Upper lobe of left lung (tissue), 6 donors: ENCODE measurements at regions not wholly inside any gene's neighbourhood (a gene's known extent, or its start where the extent isn't known, plus 50 kb on each side); places are given as distances from the start of the nearest gene placed in this dataset.

Source experiments
- ATAC-seq, 2 donors: fragments of 200-7000 bp; cut with Tn5 transposase; one replicate each; pipeline ENCODE4 v1.9.1; 2022; ENCODE audit warnings: mild to moderate bottlenecking in 2 of 2, moderate library complexity in 2 of 2; ENCODE audit not compliant: low FRiP score in 2 of 2
- DNase-seq, 2 donors: peaks; one replicate each; pipeline ENCODE4 v3.0.0-alpha.2; 2019 to 2020
- H3K27ac ChIP-seq, 4 donors: fragments of 200-600 bp; sonication (generic); one replicate each; pipeline ENCODE4 v1.5.1; 2016 to 2019
- H3K27me3 ChIP-seq, 4 donors: fragments of 200-600 bp; sonication (generic); one replicate each; pipeline ENCODE4 v1.5.1; 2017 to 2019
- H3K36me3 ChIP-seq, 4 donors: fragments of 200-600 bp; sonication (generic); one replicate each; pipeline ENCODE4 v1.5.1; 2016 to 2019
- H3K4me1 ChIP-seq, 4 donors: fragments of 200-600 bp; sonication (generic); one replicate each; pipeline ENCODE4 v1.5.1; 2018 to 2019
- H3K4me3 ChIP-seq, 4 donors: fragments of 200-600 bp; sonication (generic); one replicate each; pipeline ENCODE4 v1.5.1; 2017 to 2019; ENCODE audit warnings: mild to moderate bottlenecking in 2 of 4, moderate library complexity in 1 of 4
- H3K9me3 ChIP-seq, 4 donors: fragments of 200-600 bp; sonication (generic); one replicate each; pipeline ENCODE4 v1.5.1; 2018 to 2019
- CTCF ChIP-seq, 6 experiments: fragments of 450-650 bp in 4 of 6; fragments of 200-600 bp in 2 of 6; sonication (generic) in 2 of 6; IDR thresholded peaks; one replicate each; pipeline ENCODE4 v1.5.1; 2016 to 2019; ENCODE audit warnings: antibody characterized with exemption in 6 of 6
- EP300 ChIP-seq, 4 donors: sonication (generic); formaldehyde crosslinking; IDR thresholded peaks; one replicate each; pipeline ENCODE4 v1.5.1; 2017; ENCODE audit warnings: antibody characterized with exemption in 4 of 4, control low read depth in 2 of 4
- POLR2A ChIP-seq, 4 donors: fragments of 450-650 bp; IDR thresholded peaks; one replicate each; pipeline ENCODE4 v1.5.1; 2016 to 2017; ENCODE audit warnings: antibody characterized with exemption in 4 of 4, mild to moderate bottlenecking in 2 of 4
- POLR2AphosphoS5 ChIP-seq, 2 donors: sonication (generic); formaldehyde crosslinking; IDR thresholded peaks; one replicate each; pipeline ENCODE4 v1.5.1; 2017; ENCODE audit warnings: antibody characterized with exemption in 2 of 2
- WGBS, 2 donors: methylation state at CpG; one replicate each; pipeline ENCODE4 v1.1.5; 2017 to 2018; 5-methylcytosine and 5-hydroxymethylcytosine counted together
- donor health status: DM: no; HTN: no; CAD: no; lungs with moderate emphysema.
- donor health status: DM: no; HTN: yes; CAD: no; lungs with severe emphysema.

GRCh38 chr2:60226191-60226590 is 327.3 kb downstream of the BCL11A start:
- WGBS, 2 donors: 59% methylated on average over 3 of the region's 3 CpGs
- TF ChIP-seq CTCF (IDR thresholded peaks at IDR 0.05) (no peak), EP300 (IDR thresholded peaks at IDR 0.05) (no peak), POLR2A (IDR thresholded peaks at IDR 0.05) (no peak), POLR2AphosphoS5 (IDR thresholded peaks at IDR 0.05) (no peak)
- H3K4me1 ChIP-seq: no peaks in the 10 kb centered on the region
- H3K27ac ChIP-seq: no peak overlapping the region
- ATAC-seq (no peak), DNase-seq (no peak)
- H3K9me3 ChIP-seq: no peaks in the 10 kb centered on the region
- no peaks in the 10 kb centered on the region for H3K36me3 ChIP-seq
- H3K4me3 ChIP-seq: no peak overlapping the region
- H3K27me3 ChIP-seq: no peaks in the 10 kb centered on the region

- DNase-seq: no peak
- 86 to 100% methylated on average over 1 to 2 of the region's 2 CpGs for WGBS, 2 donors
- TF ChIP-seq POLR2A (IDR thresholded peaks at IDR 0.05) (no peak), EP300 (IDR thresholded peaks at IDR 0.05) (no peak), POLR2AphosphoS5 (IDR thresholded peaks at IDR 0.05) (no peak), CTCF (IDR thresholded peaks at IDR 0.05) (no peak)
- Histone ChIP-seq H3K36me3 (no peaks in the 10 kb centered on the region), H3K4me1 (no peaks in the 10 kb centered on the region), H3K27me3 (no peaks in the 10 kb centered on the region), H3K4me3 (no peak overlapping the region), H3K27ac (no peak overlapping the region), H3K9me3 (no peaks in the 10 kb centered on the region)
- ATAC-seq: no peak
Observed at GRCh38 chr2:60223859-60224258, 329.6 kb downstream of the BCL11A start.

- no peaks in the 10 kb centered on the region for H3K27me3 ChIP-seq
- no peak for ATAC-seq
- no peaks in the 10 kb centered on the region for H3K36me3 ChIP-seq
- H3K4me1 ChIP-seq: no peaks in the 10 kb centered on the region
- H3K27ac ChIP-seq: no peak overlapping the region
- no peak for DNase-seq
- no peak overlapping the region for H3K4me3 ChIP-seq
- 91 to 92% methylated on average over 3 of the region's 3 CpGs for WGBS, 2 donors
- TF ChIP-seq POLR2A (IDR thresholded peaks at IDR 0.05): no peak
- no peak for TF ChIP-seq EP300 (IDR thresholded peaks at IDR 0.05)
- no peak for TF ChIP-seq CTCF (IDR thresholded peaks at IDR 0.05)
- H3K9me3 ChIP-seq: no peaks in the 10 kb centered on the region
Observed at GRCh38 chr2:60221098-60221497, 332.4 kb downstream of the BCL11A start.

GRCh38 chr2:60219536-60219935 is 333.9 kb downstream of the BCL11A start:
- H3K4me3 ChIP-seq: no peak overlapping the region

More at GRCh38 chr2:60219536-60219935, 333.9 kb downstream of the BCL11A start:
- ATAC-seq (no peak), DNase-seq (no peak)
- H3K9me3 ChIP-seq: no peaks in the 10 kb centered on the region
- H3K36me3 ChIP-seq: no peaks in the 10 kb centered on the region
- H3K27ac ChIP-seq: no peak overlapping the region
- peaks cover 0 to 2% (median 0%) of the 10 kb centered on the region in 4 donors for H3K4me1 ChIP-seq
- H3K27me3 ChIP-seq: no peaks in the 10 kb centered on the region
- 75 to 85% methylated on average over 6 of the region's 6 CpGs for WGBS, 2 donors
- TF ChIP-seq POLR2A (IDR thresholded peaks at IDR 0.05): no peak
- TF ChIP-seq CTCF (IDR thresholded peaks at IDR 0.05): no peak
- TF ChIP-seq EP300 (IDR thresholded peaks at IDR 0.05): no peak
- no peak for TF ChIP-seq POLR2AphosphoS5 (IDR thresholded peaks at IDR 0.05)
